B cell (primary cell): ENCODE measurements at regions not wholly inside any gene's neighbourhood (a gene's known extent, or its start where the extent isn't known, plus 50 kb on each side); places are given as distances from the start of the nearest gene placed in this dataset.

ENCODE experiments used
- ATAC-seq: fragments of 200-7000 bp; cut with Tn5 transposase; one replicate; pipeline ENCODE4 v1.10.0; 2021; ENCODE audit warnings: low read depth, mild to moderate bottlenecking, moderate number of reproducible peaks, moderate library complexity
- CTCF ChIA-PET: fragments of 350-600 bp; sonication (Branson Sonifier 250); formaldehyde crosslinking; loops from one replicate; lab custom pipeline; 2021; ENCODE audit warnings: antibody characterized with exemption, inconsistent platforms; lab: Charles Lee
- POLR2A ChIA-PET: fragments of 350-600 bp; sonication (Branson Sonifier 250); formaldehyde crosslinking; loops from one replicate; lab custom pipeline; 2021; ENCODE audit warnings: antibody characterized with exemption; lab: Charles Lee
- DNase-seq: peaks from one replicate; pipeline ENCODE4 v3.0.0; 2013
- H2AFZ ChIP-seq: 2 replicates; pipeline ENCODE4 v1.6.1; 2012; ENCODE audit warnings: mild to moderate bottlenecking, low read depth, low read length; ENCODE audit not compliant: insufficient read depth, poor library complexity, severe bottlenecking
- H3K27ac ChIP-seq, 2 donors: 1 replicate in 1 of 2; 2 replicates in 1 of 2; pipeline ENCODE4 v1.5.1; 2012 to 2013; ENCODE audit warnings: low read length in 2 of 2, mild to moderate bottlenecking in 2 of 2, moderate library complexity in 1 of 2
- H3K27me3 ChIP-seq, 4 experiments: fragments of 200-600 bp in 1 of 4; sonication (generic) in 1 of 4; replicated peaks in 1 of 4; 1 replicate in 2 of 4; 2 replicates in 2 of 4; pipeline versions ENCODE4 v1.6.1 to v1.7.0; 2013 to 2016; ENCODE audit warnings: low read length in 3 of 4, mild to moderate bottlenecking in 2 of 4, mixed read lengths in 1 of 4, moderate library complexity in 1 of 4; ENCODE audit not compliant: insufficient read depth in 4 of 4, control insufficient read depth in 3 of 4; ENCODE audit errors: control extremely low read depth in 1 of 4
- H3K36me3 ChIP-seq, 2 experiments: replicated peaks in 1 of 2; 1 replicate in 1 of 2; 2 replicates in 1 of 2; pipeline versions ENCODE4 v1.6.1 to v1.7.1; 2013; ENCODE audit warnings: low read length in 1 of 2; ENCODE audit not compliant: insufficient read depth in 2 of 2, control insufficient read depth in 1 of 2; ENCODE audit errors: control extremely low read depth in 1 of 2, extremely low read depth in 1 of 2
- H3K4me1 ChIP-seq, 2 donors: fragments of 200-600 bp in 1 of 2; sonication (generic) in 1 of 2; 1 replicate in 1 of 2; 2 replicates in 1 of 2; pipeline versions ENCODE4 v1.5.1 to v1.6.1; 2013 to 2017; ENCODE audit warnings: low read length in 2 of 2; ENCODE audit not compliant: control insufficient read depth in 2 of 2, insufficient read depth in 2 of 2
- H3K4me2 ChIP-seq: replicated peaks from 2 replicates; pipeline ENCODE3; 2012; ENCODE audit warnings: mild to moderate bottlenecking, low read depth, low read length; ENCODE audit not compliant: poor library complexity, severe bottlenecking
- H3K4me3 ChIP-seq, 5 experiments: fragments of 200-600 bp in 1 of 5; sonication (generic) in 1 of 5; 1 replicate in 3 of 5; 2 replicates in 2 of 5; pipeline versions ENCODE4 v1.5.1 to v1.7.0; 2011 to 2016; ENCODE audit warnings: low read length in 4 of 5, mild to moderate bottlenecking in 4 of 5, low read depth in 2 of 5, control low read depth in 1 of 5, moderate library complexity in 1 of 5; ENCODE audit not compliant: insufficient read depth in 1 of 5; ENCODE audit errors: control extremely low read depth in 1 of 5, extremely low read depth in 1 of 5
- H3K79me2 ChIP-seq: fragments of 200-600 bp; sonication (generic); one replicate; pipeline ENCODE4 v1.6.0; 2016; ENCODE audit warnings: low read length; ENCODE audit not compliant: control insufficient read depth, insufficient read depth
- H3K9ac ChIP-seq: fragments of 200-600 bp; sonication (generic); 2 replicates; pipeline ENCODE4 v1.6.1; 2017; ENCODE audit warnings: mild to moderate bottlenecking, low read length, moderate library complexity
- H3K9me3 ChIP-seq, 3 donors: one replicate each; pipeline versions ENCODE4 v1.6.1 to v1.7.1; 2013; ENCODE audit warnings: low read length in 2 of 3; ENCODE audit not compliant: control insufficient read depth in 2 of 3, insufficient read depth in 1 of 3; ENCODE audit errors: control extremely low read depth in 1 of 3
- H4K20me1 ChIP-seq: 2 replicates; pipeline ENCODE4 v1.6.0; 2012; ENCODE audit warnings: mild to moderate bottlenecking, low read length; ENCODE audit not compliant: insufficient read depth, control insufficient read depth, poor library complexity, severe bottlenecking
- H3K27ac Mint-ChIP-seq: one replicate; pipeline ENCODE4 v1.8.0; 2021; ENCODE audit warnings: mixed read lengths
- H3K27me3 Mint-ChIP-seq: one replicate; pipeline ENCODE4 v1.8.0; 2021; ENCODE audit warnings: mixed read lengths
- H3K4me1 Mint-ChIP-seq: one replicate; pipeline ENCODE4 v1.8.0; 2021; ENCODE audit warnings: mixed read lengths
- H3K4me3 Mint-ChIP-seq: one replicate; pipeline ENCODE4 v1.8.0; 2021; ENCODE audit warnings: mixed read lengths
- H3K9me3 Mint-ChIP-seq: one replicate; pipeline ENCODE4 v1.8.0; 2022; ENCODE audit warnings: mixed read lengths; ENCODE audit not compliant: insufficient read depth
- EZH2 ChIP-seq: IDR thresholded peaks from 2 replicates; pipeline ENCODE4 v1.6.1; 2012; ENCODE audit warnings: borderline replicate concordance, low read depth, mild to moderate bottlenecking, moderate library complexity, low read length; ENCODE audit not compliant: insufficient read depth, poor library complexity, severe bottlenecking
- WGBS: methylation state at CpG from one replicate; pipeline ENCODE4 v1.1.5; 2013; ENCODE audit warnings: missing lambda C conversion rate; ENCODE audit not compliant: insufficient coverage; 5-methylcytosine and 5-hydroxymethylcytosine counted together
- intact Hi-C: fragments of 100-400 bp; cut with micrococcal nuclease; formaldehyde crosslinking; loops from one replicate; pipeline ENCODE4 v1.10.0; 2022
- TF ChIP-seq, protein P1 (sequence below): fragments of 200-600 bp; IDR thresholded peaks from one replicate; pipeline ENCODE4 v1.8.0; 2022; ENCODE audit warnings: antibody characterized with exemption, mild to moderate bottlenecking

DNA sequence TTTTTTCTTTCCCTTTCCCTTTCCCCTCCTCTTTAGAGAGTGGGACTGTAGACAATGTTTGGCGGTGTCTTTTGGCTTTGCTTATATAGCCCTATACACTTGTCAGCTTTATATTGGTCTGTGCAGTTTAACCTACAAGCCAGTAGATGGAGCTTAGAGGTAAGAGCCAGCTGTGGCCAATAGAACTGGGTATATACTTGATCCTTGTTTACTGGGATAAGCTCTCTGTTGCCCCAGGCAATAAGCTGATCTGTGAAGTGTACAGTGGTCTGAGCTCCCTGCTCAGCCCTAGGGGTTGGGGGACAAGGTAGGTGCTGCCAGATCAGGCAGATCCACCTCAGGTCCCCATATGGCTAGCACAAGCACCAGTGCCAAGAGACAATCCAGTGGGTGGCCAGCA is 434.1 kb downstream of the NOVA1 start:
- peaks cover 5% of the 10 kb centered on the region for H3K9me3 Mint-ChIP-seq
- H3K27ac ChIP-seq: no peak overlapping the region
- H3K9me3 ChIP-seq: peaks cover 0 to 8% (median 3%) of the 10 kb centered on the region in 3 donors
- ATAC-seq (no peak), DNase-seq (no peak)
- TF ChIP-seq, protein P1, sequence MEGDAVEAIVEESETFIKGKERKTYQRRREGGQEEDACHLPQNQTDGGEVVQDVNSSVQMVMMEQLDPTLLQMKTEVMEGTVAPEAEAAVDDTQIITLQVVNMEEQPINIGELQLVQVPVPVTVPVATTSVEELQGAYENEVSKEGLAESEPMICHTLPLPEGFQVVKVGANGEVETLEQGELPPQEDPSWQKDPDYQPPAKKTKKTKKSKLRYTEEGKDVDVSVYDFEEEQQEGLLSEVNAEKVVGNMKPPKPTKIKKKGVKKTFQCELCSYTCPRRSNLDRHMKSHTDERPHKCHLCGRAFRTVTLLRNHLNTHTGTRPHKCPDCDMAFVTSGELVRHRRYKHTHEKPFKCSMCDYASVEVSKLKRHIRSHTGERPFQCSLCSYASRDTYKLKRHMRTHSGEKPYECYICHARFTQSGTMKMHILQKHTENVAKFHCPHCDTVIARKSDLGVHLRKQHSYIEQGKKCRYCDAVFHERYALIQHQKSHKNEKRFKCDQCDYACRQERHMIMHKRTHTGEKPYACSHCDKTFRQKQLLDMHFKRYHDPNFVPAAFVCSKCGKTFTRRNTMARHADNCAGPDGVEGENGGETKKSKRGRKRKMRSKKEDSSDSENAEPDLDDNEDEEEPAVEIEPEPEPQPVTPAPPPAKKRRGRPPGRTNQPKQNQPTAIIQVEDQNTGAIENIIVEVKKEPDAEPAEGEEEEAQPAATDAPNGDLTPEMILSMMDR: no peak
- no peak for TF ChIP-seq EZH2
- no peak overlapping the region for H3K27ac Mint-ChIP-seq
- H3K4me3 ChIP-seq: no peak overlapping the region
- no peaks in the 10 kb centered on the region for H3K27me3 Mint-ChIP-seq
- H3K79me2 ChIP-seq: no peaks in the 10 kb centered on the region
- no peak overlapping the region for H3K9ac ChIP-seq
- intact Hi-C loops: no loop called here
- H3K4me2 ChIP-seq: no peak overlapping the region
- ChIA-PET POLR2A (no interaction called here), CTCF (no interaction called here)
- no CpG with 5 or more reads among the region's 1 CpG for WGBS
- H2AFZ ChIP-seq: no peak overlapping the region
- no peaks in the 10 kb centered on the region for H3K27me3 ChIP-seq
- H3K4me1 ChIP-seq: no peaks in the 10 kb centered on the region
- H3K4me3 Mint-ChIP-seq: no peak overlapping the region
- H3K4me1 Mint-ChIP-seq: no peaks in the 10 kb centered on the region
- H4K20me1 ChIP-seq: no peaks in the 10 kb centered on the region
- H3K36me3 ChIP-seq: no peaks in the 10 kb centered on the region

DNA sequence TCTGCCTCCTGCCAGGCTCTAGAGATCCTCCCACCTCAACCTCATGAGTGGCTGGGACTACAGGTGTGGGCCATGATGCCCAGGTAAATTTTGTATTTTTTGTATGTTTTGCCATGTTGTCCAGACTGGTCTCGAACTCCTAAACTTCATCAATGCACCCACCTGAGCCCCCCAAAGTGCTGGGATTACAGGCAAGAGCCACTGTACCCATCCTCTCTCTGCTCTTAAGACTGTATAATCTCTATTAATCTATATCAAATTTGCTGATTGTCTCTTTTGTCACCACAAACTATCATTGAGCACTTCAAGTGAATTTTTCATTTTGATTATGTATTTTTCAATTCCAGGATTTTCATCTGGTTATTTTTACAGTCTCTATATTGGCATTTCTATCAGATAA is 440.3 kb downstream of the NOVA1 start:
- Histone ChIP-seq H3K4me2 (no peak overlapping the region), H3K36me3 (no peaks in the 10 kb centered on the region), H3K9me3 (peaks cover 0 to 8% (median 7%) of the 10 kb centered on the region in 3 donors), H2AFZ (no peak overlapping the region), H3K9ac (no peak overlapping the region), H3K27me3 (no peaks in the 10 kb centered on the region), H3K4me1 (no peaks in the 10 kb centered on the region), H3K27ac (no peak overlapping the region), H4K20me1 (no peaks in the 10 kb centered on the region), H3K79me2 (no peaks in the 10 kb centered on the region), H3K4me3 (no peak overlapping the region)
- WGBS: no CpG with 5 or more reads among the region's 1 CpG
- Mint-ChIP-seq H3K27ac (no peak overlapping the region), H3K9me3 (peaks cover 18% of the 10 kb centered on the region), H3K27me3 (no peaks in the 10 kb centered on the region), H3K4me1 (no peaks in the 10 kb centered on the region), H3K4me3 (no peak overlapping the region)
- no peak for ATAC-seq
- intact Hi-C loops: no loop called here
- DNase-seq: no peak
- no peak for TF ChIP-seq EZH2
- TF ChIP-seq, protein P1: no peak
- ChIA-PET POLR2A (no interaction called here), CTCF (no interaction called here)
